ENCODE measurements at regions not wholly inside any gene's neighbourhood (a gene's known extent, or its start where the extent isn't known, plus 50 kb on each side); places are given as distances from the start of the nearest gene placed in this dataset.

GRCh38 chr17:13933441-13934276 is 135.6 kb upstream of the COX10 start:
- Histone ChIP-seq H3K36me3 (ENCODE audit: control insufficient read depth, insufficient read depth, low read length) (no peaks in the 10 kb centered on the region), H3K27me3 (ENCODE audit: control insufficient read depth, insufficient read depth, low read length) (no peaks in the 10 kb centered on the region), H3K4me3 (ENCODE audit: low read depth, low read length) (no peak overlapping the region)
- ChIA-PET CTCF (no interaction called here), POLR2A (no interaction called here)
- no peak for TF ChIP-seq CTCF (IDR thresholded peaks at IDR 0.05; ENCODE audit: insufficient read depth, low read depth, low read length)
- no peak for DNase-seq (ENCODE audit: low read depth)

- H3K27me3 ChIP-seq (ENCODE audit: control insufficient read depth, insufficient read depth, low read length), result no peaks in the 10 kb centered on the region
- TF ChIP-seq CTCF (IDR thresholded peaks at IDR 0.05; ENCODE audit: insufficient read depth, low read depth, low read length), result peak; percentile 21; the same call in 1 of the 2 replicates
- no peak for DNase-seq (ENCODE audit: low read depth)
- ChIA-PET CTCF (no interaction called here), POLR2A (no interaction called here)
- no peaks in the 10 kb centered on the region for H3K36me3 ChIP-seq (ENCODE audit: control insufficient read depth, insufficient read depth, low read length)
- no peak overlapping the region for H3K4me3 ChIP-seq (ENCODE audit: low read depth, low read length)
Observed at GRCh38 chr17:13939222-13939621, 130.1 kb upstream of the COX10 start.

- TF ChIP-seq CTCF (IDR thresholded peaks at IDR 0.05; ENCODE audit: insufficient read depth, low read depth, low read length), result no peak
- POLR2A ChIA-PET, result no interaction called here
- CTCF ChIA-PET, result interaction anchor here (0.7 to 0.8 kb wide), 3 partner anchors 9 to 247 kb away, joined by 3 to 5 read pairs (median 3); no protein-coding TSS in a partner anchor
- DNase-seq (ENCODE audit: low read depth), result no peak
- Histone ChIP-seq H3K4me3 (ENCODE audit: low read depth, low read length) (no peak overlapping the region), H3K36me3 (ENCODE audit: control insufficient read depth, insufficient read depth, low read length) (no peaks in the 10 kb centered on the region), H3K27me3 (ENCODE audit: control insufficient read depth, insufficient read depth, low read length) (no peaks in the 10 kb centered on the region)
Observed at GRCh38 chr17:13940858-13941665, 128.2 kb upstream of the COX10 start.

- CTCF ChIA-PET, result interaction anchor here (0.8 kb wide), 1 partner anchor 14 kb away, joined by 3 read pairs; no protein-coding TSS in a partner anchor
- TF ChIP-seq CTCF (IDR thresholded peaks at IDR 0.05; ENCODE audit: insufficient read depth, low read depth, low read length), result no peak
- POLR2A ChIA-PET, result no interaction called here
- no peak overlapping the region for H3K4me3 ChIP-seq (ENCODE audit: low read depth, low read length)
- H3K36me3 ChIP-seq (ENCODE audit: control insufficient read depth, insufficient read depth, low read length), result no peaks in the 10 kb centered on the region
- no peak for DNase-seq (ENCODE audit: low read depth)
- no peaks in the 10 kb centered on the region for H3K27me3 ChIP-seq (ENCODE audit: control insufficient read depth, insufficient read depth, low read length)
Observed at GRCh38 chr17:13941781-13942180, 127.5 kb upstream of the COX10 start.

- TF ChIP-seq CTCF (IDR thresholded peaks at IDR 0.05; ENCODE audit: insufficient read depth, low read depth, low read length), result no peak
- Histone ChIP-seq H3K36me3 (ENCODE audit: control insufficient read depth, insufficient read depth, low read length) (no peaks in the 10 kb centered on the region), H3K27me3 (ENCODE audit: control insufficient read depth, insufficient read depth, low read length) (no peaks in the 10 kb centered on the region), H3K4me3 (ENCODE audit: low read depth, low read length) (no peak overlapping the region)
- CTCF ChIA-PET, result no interaction called here
- no peak for DNase-seq (ENCODE audit: low read depth)
- POLR2A ChIA-PET, result no interaction called here
Observed at GRCh38 chr17:13943909-13944308, 125.4 kb upstream of the COX10 start.

All from BJ (cell line).